Osteoblast (primary cell): ENCODE measurements at regions not wholly inside any gene's neighbourhood (a gene's known extent, or its start where the extent isn't known, plus 50 kb on each side); places are given as distances from the start of the nearest gene placed in this dataset.

Source experiments
- DNase-seq: peaks from one replicate; pipeline ENCODE4 v3.0.0; 2011; ENCODE audit warnings: low spot score, mixed read lengths; ENCODE audit not compliant: insufficient read length; ENCODE audit errors: missing footprints
- H2AFZ ChIP-seq: 2 replicates; pipeline ENCODE4 v1.6.0; 2011; ENCODE audit warnings: mild to moderate bottlenecking, low read length
- H3K27ac ChIP-seq: 2 replicates; pipeline ENCODE4 v1.5.1; 2011; ENCODE audit warnings: mild to moderate bottlenecking, low read depth, low read length, moderate library complexity
- H3K27me3 ChIP-seq: 2 replicates; pipeline ENCODE4 v1.6.0; 2012; ENCODE audit warnings: mild to moderate bottlenecking, control low read depth, inconsistent platforms, low read length, moderate library complexity; ENCODE audit not compliant: insufficient read depth
- H3K36me3 ChIP-seq: 2 replicates; pipeline ENCODE4 v1.5.1; 2011; ENCODE audit warnings: mild to moderate bottlenecking, low read length, control low read depth, moderate library complexity; ENCODE audit not compliant: insufficient read depth
- H3K4me1 ChIP-seq: 2 replicates; pipeline ENCODE4 v1.5.1; 2011; ENCODE audit warnings: mild to moderate bottlenecking, low read length, control low read depth, moderate library complexity; ENCODE audit not compliant: insufficient read depth
- H3K4me2 ChIP-seq: 2 replicates; pipeline ENCODE4 v1.6.0; 2011; ENCODE audit warnings: mild to moderate bottlenecking, low read length; ENCODE audit not compliant: insufficient read depth
- H3K4me3 ChIP-seq: fragments of 200-600 bp; sonication (generic); 3 replicates; pipeline ENCODE4 v1.5.1; 2012; ENCODE audit warnings: mild to moderate bottlenecking, low read length, inconsistent platforms; ENCODE audit not compliant: insufficient read depth
- H3K79me2 ChIP-seq: 2 replicates; pipeline ENCODE4 v1.6.0; 2012; ENCODE audit warnings: mild to moderate bottlenecking, low read length, control low read depth, inconsistent platforms; ENCODE audit not compliant: insufficient read depth
- H3K9me3 ChIP-seq: 2 replicates; pipeline ENCODE4 v1.5.1; 2011; ENCODE audit warnings: low read depth, low read length, control low read depth
- H4K20me1 ChIP-seq: 2 replicates; pipeline ENCODE4 v1.6.0; 2012; ENCODE audit warnings: mild to moderate bottlenecking, low read length, control low read depth; ENCODE audit not compliant: insufficient read depth
- TF ChIP-seq, protein P1 (sequence below): IDR thresholded peaks from 2 replicates; pipeline ENCODE4 v1.5.1; 2011; ENCODE audit warnings: mild to moderate bottlenecking, low read depth, low read length, moderate library complexity; ENCODE audit errors: extremely low read depth

DNA sequence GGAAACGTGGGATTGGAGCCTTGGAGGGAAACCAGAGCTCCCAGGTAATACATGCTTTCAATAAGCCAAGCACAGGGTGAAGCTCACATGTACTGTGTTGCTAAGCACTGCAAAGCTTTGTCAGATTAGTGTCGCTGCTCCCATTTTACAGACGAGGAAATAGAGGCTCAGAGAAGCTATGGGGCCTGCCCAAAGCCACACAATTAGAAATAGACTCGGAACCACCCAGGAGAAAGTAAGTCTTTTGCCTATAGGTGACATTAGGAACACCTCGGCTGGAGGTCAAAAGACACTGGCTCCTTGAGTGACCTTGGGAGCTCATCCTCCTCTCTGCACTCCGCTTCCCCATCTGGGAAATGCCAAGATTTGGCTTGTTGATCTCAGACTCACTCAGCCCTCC, 175.6 kb upstream of the ZC3H12A start:
- Histone ChIP-seq H3K79me2 (no peaks in the 10 kb centered on the region), H3K27me3 (no peaks in the 10 kb centered on the region), H3K36me3 (no peaks in the 10 kb centered on the region), H3K4me1 (no peaks in the 10 kb centered on the region), H4K20me1 (no peaks in the 10 kb centered on the region), H3K4me2 (no peak overlapping the region), H3K4me3 (no peak overlapping the region), H3K27ac (no peak overlapping the region), H2AFZ (no peak overlapping the region), H3K9me3 (no peaks in the 10 kb centered on the region)
- DNase-seq = no peak
- TF ChIP-seq, protein P1, sequence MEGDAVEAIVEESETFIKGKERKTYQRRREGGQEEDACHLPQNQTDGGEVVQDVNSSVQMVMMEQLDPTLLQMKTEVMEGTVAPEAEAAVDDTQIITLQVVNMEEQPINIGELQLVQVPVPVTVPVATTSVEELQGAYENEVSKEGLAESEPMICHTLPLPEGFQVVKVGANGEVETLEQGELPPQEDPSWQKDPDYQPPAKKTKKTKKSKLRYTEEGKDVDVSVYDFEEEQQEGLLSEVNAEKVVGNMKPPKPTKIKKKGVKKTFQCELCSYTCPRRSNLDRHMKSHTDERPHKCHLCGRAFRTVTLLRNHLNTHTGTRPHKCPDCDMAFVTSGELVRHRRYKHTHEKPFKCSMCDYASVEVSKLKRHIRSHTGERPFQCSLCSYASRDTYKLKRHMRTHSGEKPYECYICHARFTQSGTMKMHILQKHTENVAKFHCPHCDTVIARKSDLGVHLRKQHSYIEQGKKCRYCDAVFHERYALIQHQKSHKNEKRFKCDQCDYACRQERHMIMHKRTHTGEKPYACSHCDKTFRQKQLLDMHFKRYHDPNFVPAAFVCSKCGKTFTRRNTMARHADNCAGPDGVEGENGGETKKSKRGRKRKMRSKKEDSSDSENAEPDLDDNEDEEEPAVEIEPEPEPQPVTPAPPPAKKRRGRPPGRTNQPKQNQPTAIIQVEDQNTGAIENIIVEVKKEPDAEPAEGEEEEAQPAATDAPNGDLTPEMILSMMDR = no peak

DNA sequence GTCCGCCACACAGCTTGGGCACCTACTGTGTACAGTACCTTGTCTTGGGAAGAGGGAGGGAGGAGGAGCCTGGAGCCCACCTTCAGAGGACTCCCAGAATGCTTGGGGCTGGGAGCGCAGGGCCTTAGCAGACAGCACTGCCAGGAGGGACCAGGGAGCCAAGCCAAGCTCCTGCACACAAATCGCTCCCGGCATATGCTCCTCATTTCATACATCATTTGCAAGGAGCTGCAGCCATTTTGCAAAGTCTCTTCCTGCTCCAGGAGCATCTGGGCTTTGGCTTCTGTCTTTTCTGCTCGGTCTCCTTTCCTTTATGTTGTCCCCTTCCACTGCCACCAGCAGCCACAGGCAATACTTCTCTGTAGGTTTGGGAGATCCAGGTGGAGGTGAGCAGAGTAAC, 175.2 kb upstream of the ZC3H12A start:
- Histone ChIP-seq H3K9me3 (no peaks in the 10 kb centered on the region), H3K36me3 (no peaks in the 10 kb centered on the region), H3K27ac (no peak overlapping the region), H3K4me3 (no peak overlapping the region), H3K4me2 (no peak overlapping the region), H3K79me2 (no peaks in the 10 kb centered on the region), H3K4me1 (no peaks in the 10 kb centered on the region), H3K27me3 (no peaks in the 10 kb centered on the region), H2AFZ (no peak overlapping the region), H4K20me1 (no peaks in the 10 kb centered on the region)
- TF ChIP-seq, protein P1 = no peak
- DNase-seq = no peak

DNA sequence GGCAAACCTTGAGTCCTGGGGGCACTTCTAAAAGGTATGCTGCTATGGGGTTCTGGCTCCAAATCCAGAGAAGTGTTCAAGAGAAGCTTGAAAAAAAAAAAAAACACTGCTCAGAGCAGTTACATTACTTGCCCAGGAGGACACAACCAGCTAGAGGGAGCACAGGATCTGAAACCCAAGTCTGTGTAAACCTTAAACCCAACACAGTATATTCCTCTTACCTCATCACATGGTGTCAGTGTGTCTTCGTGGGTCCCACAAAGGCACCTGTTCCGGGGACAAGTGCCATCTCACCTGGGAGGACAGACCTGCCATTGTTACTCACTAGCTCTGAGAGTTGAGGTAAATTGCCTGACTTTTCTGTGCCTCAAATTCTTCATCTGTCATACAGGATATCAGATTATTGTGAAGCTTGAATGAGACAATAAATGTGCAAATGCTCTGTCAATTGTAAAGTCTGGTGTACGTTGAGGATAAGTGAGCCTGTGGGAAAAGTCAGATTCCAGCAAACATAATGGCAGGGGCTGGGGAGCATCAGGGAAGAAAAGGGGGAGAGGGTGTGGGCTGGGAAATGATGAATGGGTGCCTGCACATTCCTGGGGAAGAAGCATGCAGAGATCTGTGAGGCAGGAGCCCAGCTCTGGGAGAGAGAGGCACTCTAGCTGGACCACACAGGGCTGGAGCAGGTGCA, 170.4 kb upstream of the ZC3H12A start:
- Histone ChIP-seq H3K79me2 (no peaks in the 10 kb centered on the region), H3K4me2 (no peak overlapping the region), H3K4me3 (no peak overlapping the region), H4K20me1 (no peaks in the 10 kb centered on the region), H3K27ac (no peak overlapping the region), H3K27me3 (no peaks in the 10 kb centered on the region), H2AFZ (no peak overlapping the region), H3K9me3 (no peaks in the 10 kb centered on the region), H3K36me3 (no peaks in the 10 kb centered on the region), H3K4me1 (no peaks in the 10 kb centered on the region)
- TF ChIP-seq, protein P1 = no peak
- DNase-seq = no peak

DNA sequence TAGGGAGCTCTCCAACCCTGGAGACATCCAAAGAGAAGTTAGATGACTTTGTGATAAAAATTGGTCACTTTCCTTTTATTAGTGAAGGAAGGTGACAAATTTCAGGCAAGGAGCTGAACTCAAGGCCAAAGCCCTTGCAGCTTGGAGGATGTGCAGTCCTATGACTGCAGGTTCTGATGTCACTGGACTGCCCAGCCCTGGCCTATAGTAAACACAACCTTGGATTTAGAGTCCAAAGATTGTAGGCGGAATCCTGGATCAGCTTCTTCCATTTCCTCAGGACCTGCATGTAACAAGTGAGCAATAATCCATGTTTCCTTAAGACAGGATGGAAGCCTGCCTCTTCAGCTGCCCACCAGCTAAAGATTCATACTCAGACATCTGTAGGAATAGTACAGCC, 169.3 kb upstream of the ZC3H12A start:
- no peaks in the 10 kb centered on the region for H3K27me3 ChIP-seq
- no peak overlapping the region for H3K4me3 ChIP-seq
- no peaks in the 10 kb centered on the region for H3K9me3 ChIP-seq
- H3K79me2 ChIP-seq = no peaks in the 10 kb centered on the region
- DNase-seq = no peak
- TF ChIP-seq, protein P1 = no peak
- no peak overlapping the region for H2AFZ ChIP-seq
- no peak overlapping the region for H3K27ac ChIP-seq
- no peaks in the 10 kb centered on the region for H3K36me3 ChIP-seq
- H4K20me1 ChIP-seq = no peaks in the 10 kb centered on the region
- no peaks in the 10 kb centered on the region for H3K4me1 ChIP-seq
- no peak overlapping the region for H3K4me2 ChIP-seq
